HUES6 (cell line): ENCODE measurements at regions not wholly inside any gene's neighbourhood (a gene's known extent, or its start where the extent isn't known, plus 50 kb on each side); places are given as distances from the start of the nearest gene placed in this dataset.

Experiments
- H3K27ac ChIP-seq: 2 replicates; pipeline ENCODE4 v1.7.0; 2013; ENCODE audit warnings: low read depth, mild to moderate bottlenecking, low read length, inconsistent platforms
- H3K27me3 ChIP-seq: 2 replicates; pipeline ENCODE4 v1.6.1; 2013; ENCODE audit warnings: low read length; ENCODE audit not compliant: control insufficient read depth, insufficient read depth
- H3K36me3 ChIP-seq: 2 replicates; pipeline ENCODE4 v1.6.1; 2013; ENCODE audit warnings: low read length; ENCODE audit not compliant: control insufficient read depth, insufficient read depth
- H3K4me1 ChIP-seq: 2 replicates; pipeline ENCODE4 v1.6.1; 2013; ENCODE audit warnings: low read length; ENCODE audit not compliant: control insufficient read depth, insufficient read depth
- H3K4me3 ChIP-seq: 2 replicates; pipeline ENCODE4 v1.5.1; 2013; ENCODE audit warnings: low read depth, low read length
- H3K9ac ChIP-seq: one replicate; pipeline ENCODE4 v1.6.1; 2013; ENCODE audit warnings: mild to moderate bottlenecking, low read length
- H3K9me3 ChIP-seq: 2 replicates; pipeline ENCODE4 v1.6.1; 2013; ENCODE audit warnings: low read depth, low read length; ENCODE audit not compliant: control insufficient read depth, insufficient read depth

DNA sequence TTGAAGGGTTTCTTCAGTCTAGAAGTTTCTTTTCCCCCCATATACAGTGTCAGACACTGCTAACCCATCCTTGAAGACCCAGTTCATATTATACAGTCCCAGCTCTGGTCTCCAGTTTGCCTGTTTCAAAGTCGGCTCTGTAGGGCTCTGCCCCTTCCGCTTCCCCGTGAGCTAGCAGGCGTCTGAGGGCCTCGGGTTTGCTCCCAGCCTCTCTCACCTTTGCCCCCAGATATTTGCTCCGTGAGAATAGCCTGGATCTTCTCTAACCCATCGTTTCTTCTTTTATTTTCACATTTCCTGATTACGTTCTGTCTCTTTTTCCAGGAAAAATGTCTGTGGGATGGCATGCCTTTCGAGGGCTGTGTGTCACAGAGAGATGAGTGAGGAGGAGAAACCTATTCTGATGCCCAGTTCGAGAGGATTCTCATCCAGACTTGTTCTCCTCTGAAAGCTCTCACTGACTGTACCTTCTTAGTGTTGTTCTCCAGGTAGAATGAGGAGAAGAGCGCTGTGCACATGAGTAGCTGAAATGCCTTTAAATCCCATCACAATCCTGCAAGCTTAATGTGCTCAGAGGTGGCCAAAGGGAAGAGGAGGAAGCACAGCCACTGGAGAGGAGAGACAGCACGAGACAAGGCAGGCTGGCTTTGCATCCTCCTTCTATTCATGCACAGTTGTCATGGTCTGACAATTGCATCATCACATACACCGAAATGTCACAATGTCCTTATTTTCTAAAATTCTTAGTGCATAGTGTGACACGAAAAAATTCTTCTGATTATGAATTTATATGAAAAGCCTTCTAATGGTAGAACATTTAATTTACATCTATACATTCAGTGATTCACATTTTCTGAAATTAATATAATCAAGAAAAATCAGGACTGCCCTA lies 171.1 kb downstream of the FOXA2 start:
- Histone ChIP-seq H3K36me3 (no peaks in the 10 kb centered on the region), H3K4me3 (no peak overlapping the region), H3K4me1 (peaks cover 6% of the 10 kb centered on the region; the same call in 1 of the 2 replicates), H3K27ac (no peak overlapping the region), H3K9ac (no peak overlapping the region), H3K9me3 (no peaks in the 10 kb centered on the region), H3K27me3 (peaks cover 3% of the 10 kb centered on the region; the same call in 1 of the 2 replicates)

DNA sequence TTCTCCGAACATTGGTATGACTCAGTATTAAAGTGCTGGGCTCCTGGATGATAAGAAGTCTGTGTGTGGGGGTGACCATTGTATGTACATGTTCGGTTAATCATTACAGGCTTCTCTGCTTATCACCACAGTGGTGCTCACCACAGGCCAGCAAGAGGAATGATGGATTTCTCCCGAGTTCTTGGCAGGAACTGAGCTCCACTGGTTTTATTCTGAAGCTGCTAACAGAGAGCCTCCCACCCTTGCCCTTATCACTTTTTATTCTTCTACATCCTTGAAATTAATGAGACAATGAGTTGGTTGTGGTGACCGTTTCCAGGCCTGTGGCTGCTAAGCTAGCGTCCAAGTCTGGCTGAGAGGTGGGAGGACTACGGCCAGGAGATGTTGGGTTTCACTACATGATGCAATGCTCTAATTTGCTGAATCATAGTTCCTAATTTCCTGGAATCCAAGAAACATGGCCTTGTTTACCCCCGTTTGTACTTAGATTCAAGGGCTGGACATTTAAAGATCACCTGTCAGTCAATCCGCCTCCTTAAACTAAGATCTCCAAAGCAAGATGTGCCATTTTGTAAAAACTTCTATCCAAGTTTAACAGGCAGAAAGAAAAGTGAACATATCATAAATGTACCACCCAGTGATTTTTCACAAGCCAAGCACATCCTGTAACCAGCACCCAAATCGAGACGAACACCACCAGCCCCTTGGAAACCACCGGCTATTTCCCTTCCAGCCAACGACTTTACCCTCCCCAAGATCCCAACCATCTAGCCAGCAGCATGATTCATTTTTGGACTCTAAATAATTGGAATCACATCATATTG lies 172.5 kb downstream of the FOXA2 start:
- H3K9me3 ChIP-seq: no peaks in the 10 kb centered on the region
- H3K4me3 ChIP-seq: no peak overlapping the region
- no peaks in the 10 kb centered on the region for H3K36me3 ChIP-seq
- no peak overlapping the region for H3K9ac ChIP-seq
- H3K27ac ChIP-seq: no peak overlapping the region
- H3K27me3 ChIP-seq: peaks cover 3% of the 10 kb centered on the region; the same call in 1 of the 2 replicates
- peaks cover 6% of the 10 kb centered on the region; the same call in 1 of the 2 replicates for H3K4me1 ChIP-seq

DNA sequence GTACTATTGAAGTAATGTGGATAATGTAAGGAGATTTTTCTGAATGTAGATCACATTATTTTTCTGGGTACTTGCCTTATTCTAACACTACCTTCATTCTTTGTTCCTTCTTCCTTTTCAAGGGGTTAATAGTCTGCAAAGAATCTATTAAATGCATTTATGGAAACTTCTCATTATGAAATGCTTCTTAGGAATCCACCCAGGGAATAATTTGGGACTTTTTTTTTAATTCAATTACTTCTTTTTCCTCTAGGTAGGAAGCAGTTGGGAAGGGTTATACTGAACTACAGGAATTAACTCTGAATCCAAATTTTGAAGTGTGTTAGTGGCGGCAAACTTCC lies 173.1 kb downstream of the FOXA2 start:
- no peak overlapping the region for H3K4me3 ChIP-seq
- no peak overlapping the region for H3K9ac ChIP-seq
- no peaks in the 10 kb centered on the region for H3K9me3 ChIP-seq
- peaks cover 3% of the 10 kb centered on the region; the same call in 1 of the 2 replicates for H3K27me3 ChIP-seq
- H3K36me3 ChIP-seq: no peaks in the 10 kb centered on the region
- H3K4me1 ChIP-seq: peaks cover 6% of the 10 kb centered on the region; the same call in 1 of the 2 replicates
- no peak overlapping the region for H3K27ac ChIP-seq

DNA sequence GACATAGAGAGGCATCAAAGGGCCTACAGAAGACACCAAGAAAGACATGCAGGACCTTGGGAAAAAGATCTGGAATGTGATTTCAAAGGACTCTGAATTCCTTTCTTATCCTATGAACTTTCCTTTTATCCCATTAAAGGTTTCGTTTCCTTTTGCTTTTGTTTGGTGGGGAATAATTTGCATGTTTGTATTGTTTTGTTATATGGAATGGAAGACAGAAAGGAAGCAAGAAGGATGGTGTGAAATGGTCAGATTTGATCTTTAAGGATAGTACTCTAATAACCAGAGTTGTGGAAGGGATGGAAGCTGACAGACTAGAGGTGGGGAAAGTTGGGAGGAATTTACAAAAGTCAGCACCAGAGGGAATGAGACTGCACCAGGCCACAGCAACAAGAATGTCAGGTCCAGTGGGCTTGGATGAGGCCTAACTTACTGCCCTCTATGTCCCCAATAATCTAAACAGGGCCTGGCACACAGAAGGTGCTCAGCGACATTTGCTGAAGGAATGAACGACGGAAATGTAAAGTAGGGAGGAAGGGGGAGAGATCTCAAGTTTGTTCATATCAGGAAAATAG lies 173.7 kb downstream of the FOXA2 start:
- H3K36me3 ChIP-seq: no peaks in the 10 kb centered on the region
- peaks cover 6% of the 10 kb centered on the region; the same call in 1 of the 2 replicates for H3K4me1 ChIP-seq
- H3K27me3 ChIP-seq: peaks cover 3% of the 10 kb centered on the region; the same call in 1 of the 2 replicates
- H3K9ac ChIP-seq: no peak overlapping the region
- no peak overlapping the region for H3K4me3 ChIP-seq
- H3K27ac ChIP-seq: no peak overlapping the region
- no peaks in the 10 kb centered on the region for H3K9me3 ChIP-seq

DNA sequence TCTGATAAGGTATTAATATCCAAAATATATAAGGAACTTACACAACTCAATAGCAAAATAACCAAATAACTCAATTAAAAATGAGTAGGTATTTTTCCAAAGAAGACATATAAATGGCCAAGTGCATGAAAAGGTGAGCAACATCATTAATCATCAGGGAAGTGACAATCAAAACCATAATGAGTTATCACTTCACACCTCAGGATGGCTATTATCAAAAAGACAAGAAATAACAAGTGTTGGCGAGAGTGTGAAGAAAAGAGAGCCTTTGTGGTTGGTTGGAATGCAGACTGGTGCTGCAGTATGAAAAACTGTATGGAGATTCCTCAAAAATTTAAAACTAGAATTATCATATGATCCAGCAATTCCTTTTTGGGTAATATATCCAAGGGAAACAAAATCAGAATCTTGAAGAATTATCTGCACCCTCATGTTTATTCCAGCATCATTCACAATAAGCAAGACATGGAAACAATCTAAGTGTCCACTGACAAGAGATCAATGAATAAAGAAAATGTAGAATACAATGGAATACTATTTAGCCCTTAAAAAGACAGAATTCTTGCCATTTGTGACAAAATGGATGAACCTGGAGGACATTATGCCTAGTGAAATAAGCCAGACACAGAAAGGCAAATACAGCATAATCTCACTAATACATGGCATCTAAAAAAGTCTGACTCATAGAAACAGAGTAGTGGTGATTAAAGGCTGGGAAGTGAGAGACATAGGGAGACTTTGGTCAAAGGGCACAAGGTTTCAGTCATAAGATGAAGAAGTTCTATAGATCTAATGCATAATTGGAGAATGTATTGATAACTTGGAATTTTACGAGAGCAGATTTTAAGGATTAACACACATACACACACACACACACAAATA lies 175.6 kb downstream of the FOXA2 start:
- Histone ChIP-seq H3K27ac (no peak overlapping the region), H3K36me3 (no peaks in the 10 kb centered on the region)

DNA sequence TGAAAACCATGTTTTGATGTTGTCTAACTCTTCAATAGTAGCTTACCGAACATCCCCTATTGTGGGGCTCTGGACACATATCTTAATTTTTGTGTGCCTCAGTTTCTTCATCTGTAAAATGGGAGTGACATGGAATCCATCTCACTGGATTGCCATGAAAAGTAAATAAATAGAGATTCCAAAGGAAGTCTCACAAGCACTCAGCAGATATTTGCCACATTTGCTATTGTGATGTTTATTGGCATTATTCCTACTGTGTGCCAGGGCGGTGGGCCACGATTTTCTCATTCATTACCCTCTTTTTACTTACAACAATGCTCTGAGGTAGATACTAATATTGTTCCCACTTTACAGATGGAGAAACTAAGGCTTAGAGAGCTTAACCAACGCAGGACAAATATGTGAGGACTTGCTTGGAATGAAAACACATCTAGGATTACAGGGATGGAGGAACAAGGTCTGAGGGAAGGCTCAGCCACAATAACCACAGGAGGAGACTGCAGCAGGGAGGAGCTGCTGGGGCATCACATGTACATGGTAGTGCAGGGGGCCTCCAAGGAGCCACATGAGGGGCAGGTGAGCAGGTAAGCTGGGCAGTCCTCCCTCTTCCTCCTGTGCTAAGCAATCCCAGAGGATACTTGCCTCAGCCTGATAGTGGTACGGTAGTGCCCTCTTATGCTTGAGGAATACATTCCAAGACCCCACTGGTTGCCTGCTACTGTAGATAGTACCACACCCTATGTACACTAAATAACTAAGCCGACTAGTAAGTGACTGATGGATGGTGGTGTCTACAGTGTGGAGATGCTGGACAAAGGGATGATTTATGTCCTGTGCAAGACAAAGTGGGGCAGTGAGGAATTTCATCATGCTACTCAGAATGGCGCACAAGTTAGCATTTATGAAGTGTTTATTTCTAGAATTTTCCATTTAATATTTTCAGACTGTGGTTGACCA lies 176.9 kb downstream of the FOXA2 start:
- peaks cover 25% of the 10 kb centered on the region for H3K27me3 ChIP-seq
- H3K36me3 ChIP-seq: no peaks in the 10 kb centered on the region
- no peak overlapping the region for H3K4me3 ChIP-seq
- H3K9ac ChIP-seq: no peak overlapping the region
- H3K27ac ChIP-seq: no peak overlapping the region
- no peaks in the 10 kb centered on the region for H3K9me3 ChIP-seq
- H3K4me1 ChIP-seq: peaks cover 28% of the 10 kb centered on the region

More for the DNA sequence above, 175.6 kb downstream of the FOXA2 start:
- peaks cover 18% of the 10 kb centered on the region for H3K27me3 ChIP-seq
- no peak overlapping the region for H3K4me3 ChIP-seq
- H3K9me3 ChIP-seq: no peaks in the 10 kb centered on the region
- no peak overlapping the region for H3K9ac ChIP-seq
- H3K4me1 ChIP-seq: peaks cover 16% of the 10 kb centered on the region

DNA sequence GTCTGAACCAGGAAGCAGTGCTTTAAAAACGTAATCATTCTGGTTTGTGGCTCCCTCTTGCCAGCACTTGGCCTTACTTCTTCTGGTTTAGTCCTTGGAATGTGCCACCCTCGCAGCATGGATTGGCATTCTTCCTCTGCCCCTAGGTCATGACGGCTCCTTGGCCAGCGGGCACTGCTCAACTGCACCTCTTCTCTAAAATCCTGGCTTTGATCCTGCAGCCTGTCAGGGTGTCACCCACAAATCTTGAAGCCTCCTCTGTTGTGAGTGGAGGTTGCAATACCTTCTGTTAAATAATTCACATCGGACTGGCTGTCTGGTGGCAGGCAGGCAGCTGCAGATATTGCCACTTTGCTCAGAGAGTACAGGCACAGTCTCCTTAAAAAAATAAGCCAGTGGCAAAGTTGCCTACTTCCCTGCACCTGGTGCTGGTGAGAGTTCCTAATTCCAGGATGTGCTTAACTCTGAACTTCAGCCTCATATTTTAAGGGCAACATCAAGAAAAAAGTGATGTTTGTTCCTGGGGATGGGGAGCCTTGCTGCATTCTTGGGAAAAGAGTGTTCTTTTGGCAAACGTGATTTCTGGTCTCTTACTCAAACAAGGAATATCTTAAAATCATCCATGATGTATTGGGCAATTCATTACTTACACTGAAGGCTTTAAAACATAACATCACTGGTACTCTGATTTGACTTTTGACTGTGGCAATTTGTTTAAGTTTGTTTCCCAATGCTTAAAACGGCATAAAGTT lies 179.8 kb downstream of the FOXA2 start:
- Histone ChIP-seq H3K9me3 (no peaks in the 10 kb centered on the region), H3K9ac (no peak overlapping the region), H3K27ac (no peak overlapping the region), H3K36me3 (no peaks in the 10 kb centered on the region), H3K4me3 (no peak overlapping the region), H3K27me3 (peaks cover 34% of the 10 kb centered on the region), H3K4me1 (peaks cover 23% of the 10 kb centered on the region)

DNA sequence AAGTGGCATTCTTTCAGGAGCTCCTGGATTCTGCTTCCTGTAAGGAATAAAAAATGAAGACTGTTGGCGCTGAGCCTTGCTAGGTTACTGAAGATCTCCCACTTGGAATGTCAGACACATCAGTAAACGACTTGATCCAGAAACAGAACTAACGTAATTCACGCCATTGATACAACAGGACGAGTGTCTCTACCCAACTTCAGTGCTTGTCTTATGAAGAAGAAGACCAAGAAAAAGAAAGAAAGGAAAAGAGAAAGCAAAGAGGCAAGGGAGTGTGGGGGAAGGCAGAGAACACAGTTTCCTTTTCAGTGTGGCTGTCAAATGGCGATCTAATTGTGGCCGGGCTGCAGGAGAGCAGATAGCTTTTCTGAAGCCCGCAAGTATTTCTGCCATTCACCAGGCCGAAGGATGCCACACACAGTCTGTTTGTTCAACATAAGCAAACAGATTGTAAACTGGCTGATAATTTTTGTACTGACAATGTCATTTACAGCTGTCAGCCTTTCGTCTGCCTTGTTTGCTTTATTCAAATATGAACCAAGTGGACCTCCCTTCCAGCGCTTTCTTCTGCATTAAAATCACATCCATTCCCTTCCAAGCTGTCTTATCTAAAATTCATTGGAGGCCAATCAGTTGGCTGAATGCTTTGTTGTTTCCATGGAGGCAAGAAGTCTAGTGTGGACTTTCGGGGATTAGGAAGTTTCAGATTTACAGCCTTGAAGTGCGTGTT lies 180.6 kb downstream of the FOXA2 start:
- Histone ChIP-seq H3K36me3 (no peaks in the 10 kb centered on the region), H3K4me1 (peaks cover 23% of the 10 kb centered on the region), H3K27ac (no peak overlapping the region), H3K9me3 (no peaks in the 10 kb centered on the region), H3K27me3 (peaks cover 41% of the 10 kb centered on the region), H3K4me3 (peak overlapping the region; percentile 42), H3K9ac (no peak overlapping the region)
